ENCODE measurements at regions not wholly inside any gene's neighbourhood (a gene's known extent, or its start where the extent isn't known, plus 50 kb on each side); places are given as distances from the start of the nearest gene placed in this dataset.
"Not testable (repeated sequence)": the region's sequence is repeated elsewhere in the genome, so short reads cannot be mapped to it uniquely, and the experiment has no call there.

- DNase-seq (ENCODE audit: low read depth in 3 of 3, low spot score in 1 of 3): not testable (repeated sequence)
Measured at GRCh38 chr1:120465900-120466299, 51.1 kb downstream of the NBPF8 start.

DNA sequence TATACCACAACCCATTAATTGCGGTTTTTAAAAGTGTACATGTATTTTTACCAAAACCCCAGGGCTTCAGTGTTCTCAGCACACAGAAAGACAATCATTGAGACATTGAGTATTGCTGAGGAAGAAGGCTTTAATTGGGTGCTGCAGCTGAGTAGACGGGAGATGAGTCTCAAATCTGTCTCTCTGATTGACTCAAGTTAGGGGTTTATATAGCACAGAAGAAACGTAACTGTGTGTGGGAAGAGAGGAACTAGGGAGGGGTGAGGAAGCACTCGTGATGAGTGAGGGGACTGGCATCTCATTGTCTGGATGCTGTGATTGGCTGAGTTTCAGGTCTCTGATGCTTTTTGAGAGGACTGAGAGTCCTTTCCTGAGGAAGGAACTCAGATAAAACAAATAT, 62.8 kb downstream of the NBPF8 start:
- not testable (repeated sequence) for DNase-seq (ENCODE audit: low read depth in 3 of 3, low spot score in 1 of 3)

DNA sequence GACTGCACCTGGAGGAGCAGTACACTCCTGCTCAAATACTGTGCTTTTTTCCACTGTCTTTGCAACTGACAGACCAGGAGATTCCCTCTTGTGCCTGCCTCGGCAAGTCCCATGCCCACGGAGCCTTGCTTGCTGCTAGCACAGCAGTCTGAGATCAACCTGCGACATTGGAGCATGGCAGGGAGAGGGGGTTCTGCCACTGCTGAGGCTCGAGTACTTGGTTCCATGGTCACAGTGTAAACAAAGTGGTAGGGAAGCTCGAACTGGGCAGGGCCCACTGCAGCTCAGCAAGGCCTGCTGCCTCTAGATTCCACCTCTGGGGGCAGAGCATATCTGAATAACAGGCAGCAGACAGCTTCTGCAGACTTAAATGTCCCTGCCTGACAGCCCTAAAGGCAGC, 63.6 kb downstream of the NBPF8 start:
- not testable (repeated sequence) for DNase-seq (ENCODE audit: low read depth in 3 of 3, low spot score in 1 of 3)

- not testable (repeated sequence) for DNase-seq (ENCODE audit: low read depth in 3 of 3, low spot score in 1 of 3)
Measured at GRCh38 chr1:120487542-120487941, 72.7 kb downstream of the NBPF8 start.

GRCh38 chr1:120489217-120489616, 74.4 kb downstream of the NBPF8 start:
- DNase-seq (ENCODE audit: low read depth in 3 of 3, low spot score in 1 of 3): not testable (repeated sequence)

DNA sequence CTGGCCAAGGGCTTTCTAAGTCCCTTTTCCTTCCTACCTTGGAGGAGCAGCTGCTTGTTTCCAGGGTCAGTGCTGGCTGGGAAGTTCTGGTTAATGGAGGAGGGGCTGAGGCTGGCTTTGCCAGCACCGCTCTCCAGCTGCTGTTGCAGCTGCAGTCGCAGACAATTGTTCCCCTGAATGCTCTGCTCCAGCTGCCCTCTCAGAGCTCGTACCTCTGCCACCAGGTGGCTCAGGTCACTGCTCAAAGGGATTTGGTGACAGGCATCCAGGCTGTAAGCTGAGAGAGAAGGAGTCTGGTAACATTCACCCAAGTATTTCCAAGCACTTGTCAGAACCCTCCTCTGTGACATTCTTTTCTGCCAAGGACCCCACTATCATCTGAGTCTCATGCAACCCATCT, 82.3 kb downstream of the NBPF8 start:
- not testable (repeated sequence) for DNase-seq (ENCODE audit: low read depth in 3 of 3, low spot score in 1 of 3)

GRCh38 chr1:120503284-120503683, 88.4 kb downstream of the NBPF8 start:
- DNase-seq (ENCODE audit: low read depth in 3 of 3, low spot score in 1 of 3): not testable (repeated sequence)

GRCh38 chr1:120506352-120506751, 91.5 kb downstream of the NBPF8 start:
- DNase-seq (ENCODE audit: low read depth in 3 of 3, low spot score in 1 of 3): not testable (repeated sequence)

GRCh38 chr1:120508351-120508750, 93.5 kb downstream of the NBPF8 start:
- DNase-seq (ENCODE audit: low read depth in 3 of 3, low spot score in 1 of 3): not testable (repeated sequence)

DNA sequence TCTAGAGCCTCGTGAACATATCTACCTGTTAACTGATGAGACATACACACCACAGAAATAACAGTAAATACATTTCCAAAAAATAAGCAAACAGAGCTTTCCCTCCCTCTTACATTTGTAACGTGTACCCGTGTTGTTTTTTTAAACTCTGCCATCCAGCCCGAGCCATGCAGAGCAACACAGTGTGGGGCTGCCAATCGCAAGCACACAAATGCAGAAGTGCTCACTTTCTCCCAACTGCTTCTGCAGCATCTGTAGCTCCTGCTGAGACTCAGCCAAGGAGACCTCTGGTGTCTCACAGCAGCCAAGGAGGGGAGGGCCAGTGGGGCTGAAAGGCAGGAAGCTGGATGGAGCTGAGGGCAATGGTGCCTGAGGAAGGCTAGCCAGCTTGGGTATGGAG, 94.4 kb downstream of the NBPF8 start:
- not testable (repeated sequence) for DNase-seq (ENCODE audit: low read depth in 3 of 3, low spot score in 1 of 3)

- not testable (repeated sequence) for DNase-seq (ENCODE audit: low read depth in 3 of 3, low spot score in 1 of 3)
Measured at GRCh38 chr1:120513099-120513498, 98.3 kb downstream of the NBPF8 start.

DNA sequence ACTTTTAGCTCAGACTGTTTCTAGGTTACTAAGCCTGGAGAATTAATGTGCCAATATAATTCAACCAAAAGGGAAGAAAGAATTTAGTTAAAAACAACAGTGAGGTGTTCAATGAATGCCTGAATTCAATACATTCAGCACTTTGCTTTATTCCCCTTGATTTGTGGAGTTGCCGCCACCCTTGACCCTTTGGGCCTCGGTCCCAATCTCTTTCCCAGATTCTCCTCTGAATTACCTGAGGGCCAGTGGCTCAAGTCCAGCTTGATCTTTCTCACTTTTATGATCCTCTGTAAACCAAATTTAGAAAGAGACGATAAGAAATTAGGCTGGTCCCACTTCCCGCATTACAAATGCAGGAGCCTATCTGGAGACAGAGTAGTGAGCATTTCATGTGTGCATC, 98.7 kb downstream of the NBPF8 start:
- DNase-seq (ENCODE audit: low read depth in 3 of 3, low spot score in 1 of 3): not testable (repeated sequence)

GRCh38 chr1:120519196-120519595, 104.4 kb downstream of the NBPF8 start:
- DNase-seq (ENCODE audit: low read depth in 3 of 3, low spot score in 1 of 3): not testable (repeated sequence)

DNA sequence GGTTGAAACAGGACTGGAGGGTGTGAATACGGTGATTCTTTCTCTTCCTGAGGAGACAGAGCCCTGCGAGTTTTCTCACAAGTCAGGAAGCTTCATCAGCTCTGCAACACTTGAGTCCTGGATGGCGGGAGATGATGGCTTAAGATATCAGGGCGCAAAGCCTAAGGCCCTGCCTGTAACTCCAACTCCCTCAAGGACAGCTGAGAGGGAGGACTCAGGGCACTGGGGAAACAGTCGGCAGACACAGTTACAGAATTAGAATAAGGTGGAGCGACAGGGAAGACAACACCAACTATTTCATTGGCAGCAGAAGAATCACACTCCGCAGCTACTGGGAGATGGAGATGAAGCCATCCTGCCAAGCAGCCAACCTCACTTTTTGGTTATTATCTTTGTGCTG, 109.6 kb downstream of the NBPF8 start:
- DNase-seq (ENCODE audit: low read depth in 3 of 3, low spot score in 1 of 3): not testable (repeated sequence)

DNA sequence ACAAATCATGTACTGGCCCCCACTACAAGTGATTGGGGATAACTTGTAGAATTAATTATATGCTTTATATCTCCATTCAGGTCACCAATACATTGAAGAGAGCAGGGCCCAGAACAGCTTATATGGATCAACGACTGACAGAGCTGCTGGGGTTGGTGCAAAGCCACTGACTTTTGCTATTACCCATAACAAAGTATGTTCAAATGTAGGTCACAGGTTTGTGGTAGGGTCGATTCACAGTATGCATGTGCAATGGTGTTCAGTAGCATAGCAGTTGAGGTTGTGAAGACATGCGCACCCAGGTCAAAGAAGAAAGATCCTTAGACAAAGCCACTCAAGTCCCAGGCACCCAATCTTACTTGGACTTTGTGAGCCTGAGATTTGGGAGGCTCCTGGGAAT, 110.6 kb downstream of the NBPF8 start:
- not testable (repeated sequence) for DNase-seq (ENCODE audit: low read depth in 3 of 3, low spot score in 1 of 3)

- DNase-seq (ENCODE audit: low read depth in 3 of 3, low spot score in 1 of 3): not testable (repeated sequence)
Measured at GRCh38 chr1:120529475-120530089, 114.7 kb downstream of the NBPF8 start.

DNA sequence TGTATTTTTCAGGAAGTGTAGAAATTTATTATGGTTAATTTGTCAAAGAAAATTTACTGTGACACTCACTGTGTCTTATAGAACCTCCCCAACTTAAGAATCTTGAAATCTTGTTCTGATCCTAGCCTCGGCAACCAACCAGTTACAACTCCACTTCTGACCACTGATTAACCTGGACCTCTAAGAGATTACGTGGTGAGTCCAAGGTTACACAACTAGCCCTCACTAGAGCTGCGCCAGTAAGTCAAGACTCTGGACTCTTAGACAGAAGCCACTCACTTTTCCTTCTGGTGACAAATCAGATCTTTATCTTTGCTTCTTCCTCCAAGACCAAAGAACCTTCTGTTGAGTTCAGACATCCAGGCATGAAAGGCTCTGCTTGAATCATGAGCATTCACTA, 116.6 kb downstream of the NBPF8 start:
- DNase-seq (ENCODE audit: low read depth in 3 of 3, low spot score in 1 of 3): not testable (repeated sequence)

DNA sequence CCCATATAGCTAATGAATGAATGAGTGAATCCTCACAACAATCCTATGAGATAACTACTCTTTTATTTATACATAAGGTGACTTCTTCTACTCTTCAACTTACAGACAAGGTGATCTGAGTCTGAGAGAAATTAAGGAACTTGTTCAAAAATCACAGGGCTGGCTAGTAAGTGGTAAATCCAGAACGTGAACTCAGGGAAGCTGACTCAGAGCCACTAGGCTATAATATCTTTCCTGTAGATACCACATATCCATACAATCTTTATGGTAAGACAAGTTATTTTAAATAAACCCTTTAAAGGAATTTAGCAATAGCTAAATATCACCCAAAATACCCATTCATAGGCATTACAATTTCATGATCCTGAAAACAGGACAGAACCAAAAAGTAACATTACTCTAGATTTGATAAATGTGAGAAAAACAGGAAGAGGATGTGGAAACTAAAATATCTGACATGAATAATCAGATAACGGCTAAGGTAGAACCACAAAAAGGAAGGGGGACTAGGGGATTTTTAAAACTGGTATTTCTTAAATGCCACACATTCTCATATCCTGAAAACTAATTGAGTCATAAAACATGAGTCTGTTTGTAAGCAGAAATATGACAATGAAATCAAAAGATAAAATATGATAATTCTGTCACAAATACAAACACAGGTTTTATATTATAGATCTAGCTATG, 119.7 kb downstream of the NBPF8 start:
- DNase-seq (ENCODE audit: low read depth in 3 of 3, low spot score in 1 of 3): not testable (repeated sequence)

DNA sequence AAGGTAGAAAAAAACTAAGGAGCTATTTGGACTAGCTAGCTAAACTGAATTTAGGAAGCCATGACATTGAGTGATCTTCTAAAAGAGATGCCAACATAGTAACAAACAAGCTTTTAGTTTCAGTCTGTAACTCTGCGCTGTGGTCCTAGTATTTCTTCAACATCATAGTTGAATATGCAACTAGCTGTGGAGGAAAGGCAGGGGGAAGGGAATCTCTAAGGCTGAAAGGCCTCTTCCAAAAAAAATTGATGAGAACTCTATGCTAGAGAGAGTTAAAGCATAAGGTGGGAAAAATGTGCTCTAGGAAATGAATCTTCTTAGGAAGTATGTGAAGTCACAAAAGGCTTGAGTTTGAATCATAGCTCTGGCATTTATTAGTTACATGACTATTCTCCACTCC, 120.2 kb downstream of the NBPF8 start:
- DNase-seq (ENCODE audit: low read depth in 3 of 3, low spot score in 1 of 3): not testable (repeated sequence)

DNA sequence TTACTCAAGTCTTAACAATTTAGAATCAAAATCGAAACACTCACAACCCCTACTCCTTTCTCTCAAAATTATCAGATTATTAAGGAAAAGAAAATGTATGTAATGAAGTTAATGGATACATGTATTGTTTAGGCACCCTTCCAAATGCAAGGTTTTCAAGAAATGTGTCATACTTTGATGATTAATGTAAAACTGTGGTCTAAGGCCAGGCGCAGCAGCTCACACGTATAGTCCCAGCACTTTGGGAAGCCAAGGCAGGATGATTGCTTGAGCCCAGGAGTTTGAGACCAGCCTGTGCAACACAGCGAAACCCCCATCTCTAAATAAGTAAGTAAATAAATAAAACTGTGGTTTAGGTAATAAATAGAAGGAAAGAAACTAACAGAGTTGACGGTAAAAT, 126.6 kb downstream of the NBPF8 start:
- DNase-seq (ENCODE audit: low read depth in 3 of 3, low spot score in 1 of 3): not testable (repeated sequence)

DNA sequence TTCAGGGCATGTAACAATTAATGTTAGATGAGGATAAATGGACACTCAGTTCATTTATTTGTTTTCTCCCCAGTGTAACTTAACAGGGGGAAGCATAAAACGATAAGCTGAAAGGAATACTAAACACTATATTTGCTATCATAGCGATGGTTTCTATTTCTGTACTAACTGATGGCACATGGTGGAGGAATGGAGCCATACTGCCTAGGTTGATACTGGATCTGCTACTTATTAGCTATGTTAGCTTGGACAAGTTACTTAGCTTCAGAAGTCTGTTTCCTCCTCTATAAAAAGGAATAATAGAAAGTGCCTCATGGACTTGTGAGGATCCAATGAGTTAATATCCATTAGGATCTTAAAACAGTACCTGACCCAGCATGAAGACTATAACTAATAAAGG, 127.5 kb downstream of the NBPF8 start:
- not testable (repeated sequence) for DNase-seq (ENCODE audit: low read depth in 3 of 3, low spot score in 1 of 3)

DNA sequence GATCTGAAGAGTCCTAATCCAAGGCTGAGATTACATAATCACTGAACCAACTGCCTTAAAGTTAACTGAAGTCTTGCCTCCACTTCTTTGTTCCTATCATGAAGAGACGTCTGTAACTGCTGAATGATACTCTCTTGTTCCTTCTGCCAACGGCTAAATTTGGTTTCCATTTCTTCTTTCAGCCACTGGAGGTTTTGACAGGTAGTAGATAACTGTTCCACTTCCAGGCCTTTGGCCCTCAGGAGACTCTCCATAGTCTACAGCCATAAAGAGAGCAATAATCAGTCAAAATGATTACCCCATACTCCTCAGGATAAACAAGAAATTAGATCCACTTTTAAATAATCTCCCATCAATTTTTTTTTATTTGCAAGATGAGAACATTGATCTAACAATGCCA, 128.1 kb downstream of the NBPF8 start:
- DNase-seq (ENCODE audit: low read depth in 3 of 3, low spot score in 1 of 3): not testable (repeated sequence)

DNA sequence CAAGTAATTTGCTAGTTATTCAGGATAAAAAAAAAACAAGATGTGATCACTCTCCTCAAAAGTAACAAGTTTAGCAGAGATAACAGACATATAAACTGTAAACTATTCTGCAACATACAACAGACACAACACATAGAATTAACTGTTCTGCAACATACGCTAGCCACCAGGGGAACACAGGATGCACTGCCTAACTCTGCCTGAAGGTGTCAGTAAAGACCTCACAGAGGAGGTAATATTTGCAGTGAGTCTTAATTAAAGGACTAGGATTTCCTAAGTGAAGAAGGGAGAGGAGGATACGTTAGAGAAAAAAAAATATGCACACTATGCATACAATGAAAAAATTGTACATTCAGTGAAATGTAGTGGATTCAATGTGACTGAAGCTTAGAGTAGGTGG, 129.6 kb downstream of the NBPF8 start:
- DNase-seq (ENCODE audit: low read depth in 3 of 3, low spot score in 1 of 3): peak; percentile 60 to 70 (median 61)

Data from stimulated activated CD4-positive, alpha-beta T cell treated with anti-CD3 and anti-CD28 coated beads, TNF-alpha, amount 100 ng/mL, for 1 hour (primary cell).